GM21423 (cell line): ENCODE measurements at regions not wholly inside any gene's neighbourhood (a gene's known extent, or its start where the extent isn't known, plus 50 kb on each side); places are given as distances from the start of the nearest gene placed in this dataset.
"Not testable (repeated sequence)": the region's sequence is repeated elsewhere in the genome, so short reads cannot be mapped to it uniquely, and the experiment has no call there.

Source experiments
- ATAC-seq: cut with Tn5 transposase; IDR thresholded peaks from one replicate; pipeline ENCODE4 v1.9.1; 2021; ENCODE audit warnings: mild to moderate bottlenecking, moderate library complexity; ENCODE audit not compliant: unreplicated experiment

GRCh38 chr6:153984811-153985210 is 54.2 kb upstream of the OPRM1 start:
- no peak for ATAC-seq

DNA sequence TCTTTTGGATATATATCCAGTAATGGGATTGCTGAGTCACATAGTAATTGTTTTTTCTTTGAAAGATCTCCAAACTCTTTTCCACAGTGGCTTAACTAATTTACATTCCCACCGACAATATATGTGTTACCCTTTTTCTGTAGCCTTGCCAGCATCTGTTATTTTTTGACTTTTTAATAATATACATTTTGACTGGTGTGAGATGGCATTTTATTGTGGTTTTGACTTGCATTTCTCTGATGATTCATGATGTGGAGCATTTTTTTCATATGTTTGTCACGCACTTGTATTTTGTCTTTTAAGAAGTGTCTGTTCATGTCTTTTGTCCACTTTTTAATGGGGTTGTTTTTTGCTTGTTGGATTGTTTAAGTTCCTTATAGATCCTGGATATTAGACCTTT is 58.9 kb upstream of the OPRM1 start:
- no peak for ATAC-seq

- not testable (repeated sequence) for ATAC-seq
These were observed 60.0 kb upstream of the OPRM1 start for GRCh38 chr6:153978911-153979548.

- no peak for ATAC-seq
These were observed 61.9 kb upstream of the OPRM1 start for GRCh38 chr6:153976921-153977693.

GRCh38 chr6:153966001-153966400 is 73.0 kb upstream of the OPRM1 start:
- ATAC-seq, result no peak

GRCh38 chr6:153963352-153963751 is 75.7 kb upstream of the OPRM1 start:
- ATAC-seq, result no peak

DNA sequence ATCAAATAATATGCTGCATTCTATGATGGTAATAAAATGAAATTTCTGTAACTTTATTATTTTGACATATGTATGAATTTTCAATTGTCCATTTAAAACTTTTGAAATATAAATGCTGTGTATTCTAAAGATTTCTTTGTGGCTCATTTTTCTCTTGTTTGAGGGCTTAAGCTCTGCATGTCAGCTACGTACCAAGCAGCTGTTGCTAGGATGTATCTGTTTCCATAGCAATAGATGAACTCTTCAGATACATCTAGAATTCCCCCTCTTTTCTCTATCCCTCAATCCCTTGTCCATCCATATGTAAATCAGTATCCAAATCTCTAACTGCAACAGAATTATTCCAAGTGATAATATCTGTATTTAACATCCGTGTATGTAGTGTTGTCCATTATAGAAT is 76.5 kb upstream of the OPRM1 start:
- ATAC-seq, result no peak

DNA sequence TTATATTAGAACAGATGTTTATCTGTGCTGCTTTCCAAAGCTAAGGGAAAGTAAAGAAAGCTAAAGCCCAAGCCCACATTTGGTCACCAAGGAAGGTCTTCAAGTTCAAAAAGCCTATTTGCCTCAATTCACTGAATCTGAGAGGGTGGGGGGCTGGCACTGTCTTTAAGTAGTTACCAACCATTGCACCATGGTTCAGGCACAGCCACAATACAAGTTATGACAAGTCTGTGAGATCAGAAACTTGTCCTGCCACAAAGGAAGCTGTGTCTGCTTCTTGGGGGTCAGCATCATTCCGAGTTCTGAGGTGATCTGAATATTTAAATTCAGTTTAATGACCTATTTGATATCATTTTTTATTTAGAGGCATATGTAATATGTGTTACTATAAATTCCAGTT is 78.3 kb upstream of the OPRM1 start:
- ATAC-seq, result no peak

- no peak for ATAC-seq
These were observed 78.8 kb upstream of the OPRM1 start for GRCh38 chr6:153960281-153960680.

DNA sequence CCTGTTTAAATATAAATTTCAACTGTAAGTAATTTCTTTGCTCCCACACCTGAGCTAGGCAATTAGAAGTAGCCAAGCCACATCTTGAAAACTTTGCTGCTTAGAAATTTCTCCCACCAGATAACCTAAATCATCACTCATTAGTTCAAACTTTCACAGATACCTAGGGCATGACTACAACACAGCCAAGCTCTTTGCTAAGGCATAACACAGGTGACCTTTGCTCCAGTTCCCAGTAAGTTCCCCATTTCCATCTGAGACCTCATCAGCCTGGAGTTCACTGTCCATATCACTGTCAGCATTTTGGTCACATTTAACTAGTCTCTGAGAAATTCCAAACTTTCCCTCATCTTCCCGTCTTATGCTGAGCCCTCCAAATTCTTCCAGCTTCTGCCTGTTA is 79.8 kb upstream of the OPRM1 start:
- no peak for ATAC-seq

GRCh38 chr6:153958860-153959259 is 80.2 kb upstream of the OPRM1 start:
- no peak for ATAC-seq

DNA sequence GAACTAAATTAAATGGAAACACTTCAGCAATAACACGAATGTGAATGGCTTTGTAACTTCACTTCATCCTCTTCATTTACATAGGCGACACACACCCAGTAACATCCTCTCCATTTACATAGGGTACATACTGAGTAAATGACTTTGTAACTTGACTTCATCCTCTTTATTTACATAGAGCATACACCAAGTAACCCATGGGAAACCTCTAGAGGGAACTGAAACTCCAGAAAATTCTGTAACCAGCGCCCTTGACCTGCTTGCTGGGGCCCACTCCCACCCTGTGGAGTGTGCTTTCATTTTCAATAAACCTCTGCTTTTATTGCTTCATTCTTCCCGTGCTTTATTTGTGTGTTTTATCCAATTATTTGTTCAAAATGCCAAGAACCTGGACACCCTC is 81.6 kb upstream of the OPRM1 start:
- ATAC-seq, result peak; percentile 90

DNA sequence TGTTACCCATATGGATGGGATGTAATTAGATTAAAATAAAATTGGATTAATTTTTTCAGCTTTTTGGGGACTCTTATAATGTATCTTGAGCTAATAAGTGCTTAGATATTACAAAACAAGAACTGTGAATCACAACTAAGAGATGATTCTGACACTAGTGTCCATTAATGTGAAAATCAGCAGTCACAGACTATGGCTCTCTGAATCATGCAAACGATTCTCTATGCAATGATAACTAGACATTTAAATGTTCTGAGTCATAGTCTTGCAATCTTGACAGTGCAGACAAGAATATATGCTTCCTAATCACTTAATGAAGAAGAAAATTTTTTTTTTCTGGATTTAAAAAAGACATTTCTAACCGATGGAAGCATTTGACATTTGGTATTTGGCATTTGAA is 82.2 kb upstream of the OPRM1 start:
- no peak for ATAC-seq

DNA sequence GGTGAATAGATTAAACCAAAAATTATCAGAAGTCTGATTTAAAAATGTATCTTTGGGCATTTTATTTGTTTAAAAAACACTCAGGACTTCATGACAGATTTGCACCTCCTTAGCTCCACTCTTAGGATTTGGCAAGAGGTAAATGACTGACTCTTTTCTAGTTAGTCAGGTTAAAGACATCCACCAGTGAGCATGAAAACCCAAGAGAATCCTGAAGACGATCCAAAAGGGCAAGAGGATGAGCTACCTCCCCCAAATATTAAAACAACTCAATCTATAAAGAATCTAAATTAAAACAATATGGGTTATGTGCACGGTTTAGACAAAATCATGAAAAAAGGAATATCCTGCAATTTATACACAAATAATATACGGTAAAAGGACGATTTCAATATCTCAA is 89.4 kb upstream of the OPRM1 start:
- ATAC-seq, result no peak

DNA sequence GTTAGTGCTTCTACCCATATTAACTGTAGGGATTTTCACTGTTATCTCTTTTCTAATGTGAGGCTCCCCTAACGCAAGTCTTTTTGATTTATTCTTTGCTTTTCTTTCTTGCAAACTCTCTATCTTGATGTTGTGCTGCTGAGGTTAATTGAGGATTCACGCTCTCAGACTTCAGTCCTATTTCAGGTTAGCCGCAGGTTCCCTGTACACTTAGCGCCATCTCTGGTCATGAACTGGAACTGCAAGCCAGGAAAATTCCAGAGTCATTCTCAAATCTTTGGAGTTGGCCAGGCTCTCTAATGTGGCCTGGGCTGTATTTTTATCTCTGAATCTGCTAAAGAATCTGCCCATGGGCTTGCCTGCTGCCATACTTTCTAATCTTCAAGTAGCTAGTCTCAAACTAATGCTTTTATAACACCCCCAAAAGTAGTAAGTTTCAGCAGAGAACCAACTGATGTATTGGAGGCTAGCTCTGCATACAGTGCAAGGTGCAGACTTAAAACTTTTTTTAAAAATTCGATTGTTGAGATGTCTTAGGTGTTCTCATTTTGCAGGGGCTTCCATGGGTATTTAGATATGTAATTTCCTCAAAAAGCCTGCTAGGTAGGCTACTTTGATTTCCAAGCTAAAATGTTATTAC is 91.1 kb upstream of the OPRM1 start:
- ATAC-seq, result peak; percentile 47

- no peak for ATAC-seq
These were observed 94.8 kb upstream of the OPRM1 start for GRCh38 chr6:153944201-153944600.

DNA sequence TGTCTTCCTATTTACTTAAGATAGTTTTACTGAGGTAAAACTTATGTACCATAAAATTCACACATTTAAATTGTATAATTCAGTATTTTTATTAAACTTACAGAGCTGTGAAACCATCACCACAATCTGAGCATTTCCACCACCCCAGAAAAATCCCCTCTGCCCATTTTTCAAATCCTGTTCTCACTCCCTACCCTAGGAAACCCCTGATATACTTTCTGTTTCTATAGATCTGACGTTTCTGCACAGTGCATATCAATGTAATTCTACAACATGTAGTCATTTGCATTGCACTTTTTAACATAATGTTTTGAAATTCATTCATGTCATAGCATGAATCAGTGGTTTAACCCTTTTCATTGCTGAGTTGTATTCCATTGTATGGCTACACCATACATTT is 96.7 kb upstream of the OPRM1 start:
- ATAC-seq, result peak; percentile 68

GRCh38 chr6:153941768-153942167 is 97.3 kb upstream of the OPRM1 start:
- no peak for ATAC-seq

- ATAC-seq, result no peak
These were observed 100.2 kb upstream of the OPRM1 start for GRCh38 chr6:153938876-153939275.

DNA sequence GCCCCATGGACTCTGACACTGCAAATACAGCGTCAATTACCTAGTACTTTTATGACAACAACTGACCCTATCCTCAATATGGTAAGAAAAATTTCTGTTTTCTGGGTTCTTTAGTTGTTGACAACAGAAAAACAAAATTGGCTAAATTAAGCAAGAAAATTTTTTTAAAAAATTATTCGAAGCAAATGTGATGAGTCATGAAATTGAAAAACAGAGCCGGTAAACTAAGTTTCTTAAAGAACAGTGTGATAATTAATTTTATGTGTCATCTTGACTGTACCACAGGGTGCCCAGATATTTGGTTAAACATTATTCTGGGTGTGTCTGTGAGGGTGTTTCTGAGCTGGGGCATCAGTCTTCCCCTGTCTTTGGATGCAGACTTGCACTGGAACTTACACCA is 107.6 kb upstream of the OPRM1 start:
- no peak for ATAC-seq

GRCh38 chr6:153927867-153928266 is 111.2 kb upstream of the OPRM1 start:
- no peak for ATAC-seq

GRCh38 chr6:153898360-153899059 is 140.5 kb upstream of the OPRM1 start:
- ATAC-seq, result no peak
